ENCODE measurements at regions not wholly inside any gene's neighbourhood (a gene's known extent, or its start where the extent isn't known, plus 50 kb on each side); places are given as distances from the start of the nearest gene placed in this dataset.

DNA sequence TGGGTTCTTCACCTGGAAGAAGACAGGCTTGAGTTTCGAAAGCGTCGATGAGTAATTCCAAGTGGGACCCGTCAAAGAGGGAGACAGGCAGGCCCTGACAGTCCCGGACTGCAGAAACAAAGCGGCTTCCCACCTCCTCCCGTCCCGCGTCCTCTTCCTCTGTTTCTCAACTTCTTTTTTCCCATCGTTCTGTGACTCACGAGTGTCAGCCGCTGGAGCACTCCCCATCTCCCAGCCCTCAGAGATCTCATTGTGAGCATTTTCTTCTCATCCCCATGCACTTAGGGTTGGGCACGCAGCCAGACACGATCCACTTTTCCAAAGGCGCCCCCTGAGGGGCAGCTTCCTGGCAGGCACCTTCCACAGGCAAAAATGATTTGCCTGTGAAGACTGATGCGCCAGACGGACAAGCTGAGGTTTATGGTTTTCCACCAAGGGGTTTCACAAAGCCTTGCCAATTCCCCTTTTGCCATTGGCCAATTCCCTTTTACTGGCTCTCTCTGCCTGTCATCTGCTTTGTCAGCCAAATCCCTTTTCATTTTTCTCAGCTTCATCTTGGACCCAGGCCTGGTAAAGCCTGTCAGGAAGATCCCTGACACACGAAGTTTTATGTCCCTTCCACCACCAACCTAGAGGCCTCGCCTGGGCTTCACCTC, 86.5 kb upstream of the ANKRD55 start (continued):
- TF ChIP-seq, protein P1, sequence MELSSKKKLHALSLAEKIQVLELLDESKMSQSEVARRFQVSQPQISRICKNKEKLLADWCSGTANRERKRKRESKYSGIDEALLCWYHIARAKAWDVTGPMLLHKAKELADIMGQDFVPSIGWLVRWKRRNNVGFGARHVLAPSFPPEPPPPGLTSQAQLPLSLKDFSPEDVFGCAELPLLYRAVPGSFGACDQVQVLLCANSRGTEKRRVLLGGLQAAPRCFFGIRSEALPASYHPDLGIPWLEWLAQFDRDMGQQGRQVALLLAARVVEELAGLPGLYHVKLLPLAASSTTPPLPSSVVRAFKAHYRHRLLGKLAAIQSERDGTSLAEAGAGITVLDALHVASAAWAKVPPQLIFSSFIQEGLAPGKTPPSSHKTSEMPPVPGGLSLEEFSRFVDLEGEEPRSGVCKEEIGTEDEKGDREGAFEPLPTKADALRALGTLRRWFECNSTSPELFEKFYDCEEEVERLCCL (CRISPR knock-in tag; IDR thresholded peaks at IDR 0.05; ENCODE audit: borderline replicate concordance): no peak
- TF ChIP-seq, protein P2, sequence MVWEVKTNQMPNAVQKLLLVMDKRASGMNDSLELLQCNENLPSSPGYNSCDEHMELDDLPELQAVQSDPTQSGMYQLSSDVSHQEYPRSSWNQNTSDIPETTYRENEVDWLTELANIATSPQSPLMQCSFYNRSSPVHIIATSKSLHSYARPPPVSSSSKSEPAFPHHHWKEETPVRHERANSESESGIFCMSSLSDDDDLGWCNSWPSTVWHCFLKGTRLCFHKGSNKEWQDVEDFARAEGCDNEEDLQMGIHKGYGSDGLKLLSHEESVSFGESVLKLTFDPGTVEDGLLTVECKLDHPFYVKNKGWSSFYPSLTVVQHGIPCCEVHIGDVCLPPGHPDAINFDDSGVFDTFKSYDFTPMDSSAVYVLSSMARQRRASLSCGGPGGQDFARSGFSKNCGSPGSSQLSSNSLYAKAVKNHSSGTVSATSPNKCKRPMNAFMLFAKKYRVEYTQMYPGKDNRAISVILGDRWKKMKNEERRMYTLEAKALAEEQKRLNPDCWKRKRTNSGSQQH (CRISPR knock-in tag; IDR thresholded peaks at IDR 0.05; ENCODE audit: low read depth): no peak

DNA sequence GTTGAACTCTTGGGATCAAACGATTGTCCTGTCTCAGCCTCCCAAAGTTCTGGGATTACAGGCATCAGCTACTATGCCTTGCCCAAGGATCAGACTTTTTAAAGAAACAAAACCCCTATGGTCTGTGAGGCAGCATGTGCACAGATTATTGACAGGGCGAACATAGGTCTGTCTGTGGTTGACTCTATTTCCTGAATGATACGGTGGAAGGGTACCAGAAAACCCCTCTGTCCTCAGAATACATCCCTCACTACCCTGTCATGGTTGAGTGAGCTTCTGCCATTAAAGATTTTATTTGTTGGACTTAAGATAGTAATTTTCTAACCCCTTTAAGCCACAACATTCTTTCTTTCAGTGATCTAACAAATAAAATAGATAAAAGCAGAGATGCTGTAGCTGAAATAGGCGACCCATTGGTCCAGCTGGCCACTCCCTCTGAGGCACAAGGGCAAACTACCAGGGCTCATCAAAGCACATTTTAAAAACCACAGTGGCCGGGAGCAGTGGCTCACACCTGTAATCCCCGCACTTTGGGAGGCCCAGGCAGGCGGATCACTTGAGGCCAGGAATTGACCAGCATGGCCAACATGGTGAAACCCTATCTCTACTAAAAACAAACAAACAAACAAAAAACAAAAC, 84.9 kb upstream of the ANKRD55 start:
- H3K4me2 ChIP-seq (ENCODE audit: low read depth, low read length): no peak overlapping the region
- ATAC-seq (no peak), FAIRE-seq (no peak), DNase-seq (ENCODE audit: low spot score) (no peak)
- H4K20me1 ChIP-seq (ENCODE audit: insufficient read depth, low read length): no peaks in the 10 kb centered on the region
- ChIA-PET POLR2A (no interaction called here), CTCF (ENCODE audit: low intra/inter-chr PET ratio, low total read pairs) (no interaction called here)
- WGBS (ENCODE audit: low lambda C conversion rate): 94% methylated on average over 7 of the region's 7 CpGs
- intact Hi-C loops (cut with micrococcal nuclease; ENCODE audit: unreplicated experiment) (no loop called here), in situ Hi-C loops (cut with HindIII; ENCODE audit: extremely low pct_ligation_motif_present, low pct_unique_long_range_greater_than_20kb) (no loop called here)
- H3K9me3 ChIP-seq (ENCODE audit: low read length): no peaks in the 10 kb centered on the region
- no peak overlapping the region for H2AFZ ChIP-seq (ENCODE audit: low read length)
- H3K36me3 ChIP-seq (replicated peaks in 1 of 2; ENCODE audit: control insufficient read depth in 1 of 2, insufficient read depth in 2 of 2, low read length in 2 of 2): no peaks in the 10 kb centered on the region
- no TSS peak for BruUV-seq (replicated peaks)
- peaks cover 18% of the 10 kb centered on the region for H3K4me1 ChIP-seq (ENCODE audit: insufficient read depth, low read length)
- H3K4me3 ChIP-seq (replicated peaks in 1 of 3; ENCODE audit: insufficient read depth in 1 of 3, low read depth in 2 of 3, low read length in 3 of 3): no peak overlapping the region
- no peaks in the 10 kb centered on the region for H3K27me3 ChIP-seq (ENCODE audit: control insufficient read depth in 1 of 2, insufficient read depth in 2 of 2, low read length in 2 of 2)
- H3K9ac ChIP-seq (ENCODE audit: insufficient read depth, low read depth, low read length): no peak overlapping the region
- no peak overlapping the region for H3K27ac ChIP-seq (ENCODE audit: extremely low read length, insufficient read depth, low read length)
- no peaks in the 10 kb centered on the region for H3K79me2 ChIP-seq (ENCODE audit: insufficient read depth, low read length)
- TF ChIP-seq, protein P3, sequence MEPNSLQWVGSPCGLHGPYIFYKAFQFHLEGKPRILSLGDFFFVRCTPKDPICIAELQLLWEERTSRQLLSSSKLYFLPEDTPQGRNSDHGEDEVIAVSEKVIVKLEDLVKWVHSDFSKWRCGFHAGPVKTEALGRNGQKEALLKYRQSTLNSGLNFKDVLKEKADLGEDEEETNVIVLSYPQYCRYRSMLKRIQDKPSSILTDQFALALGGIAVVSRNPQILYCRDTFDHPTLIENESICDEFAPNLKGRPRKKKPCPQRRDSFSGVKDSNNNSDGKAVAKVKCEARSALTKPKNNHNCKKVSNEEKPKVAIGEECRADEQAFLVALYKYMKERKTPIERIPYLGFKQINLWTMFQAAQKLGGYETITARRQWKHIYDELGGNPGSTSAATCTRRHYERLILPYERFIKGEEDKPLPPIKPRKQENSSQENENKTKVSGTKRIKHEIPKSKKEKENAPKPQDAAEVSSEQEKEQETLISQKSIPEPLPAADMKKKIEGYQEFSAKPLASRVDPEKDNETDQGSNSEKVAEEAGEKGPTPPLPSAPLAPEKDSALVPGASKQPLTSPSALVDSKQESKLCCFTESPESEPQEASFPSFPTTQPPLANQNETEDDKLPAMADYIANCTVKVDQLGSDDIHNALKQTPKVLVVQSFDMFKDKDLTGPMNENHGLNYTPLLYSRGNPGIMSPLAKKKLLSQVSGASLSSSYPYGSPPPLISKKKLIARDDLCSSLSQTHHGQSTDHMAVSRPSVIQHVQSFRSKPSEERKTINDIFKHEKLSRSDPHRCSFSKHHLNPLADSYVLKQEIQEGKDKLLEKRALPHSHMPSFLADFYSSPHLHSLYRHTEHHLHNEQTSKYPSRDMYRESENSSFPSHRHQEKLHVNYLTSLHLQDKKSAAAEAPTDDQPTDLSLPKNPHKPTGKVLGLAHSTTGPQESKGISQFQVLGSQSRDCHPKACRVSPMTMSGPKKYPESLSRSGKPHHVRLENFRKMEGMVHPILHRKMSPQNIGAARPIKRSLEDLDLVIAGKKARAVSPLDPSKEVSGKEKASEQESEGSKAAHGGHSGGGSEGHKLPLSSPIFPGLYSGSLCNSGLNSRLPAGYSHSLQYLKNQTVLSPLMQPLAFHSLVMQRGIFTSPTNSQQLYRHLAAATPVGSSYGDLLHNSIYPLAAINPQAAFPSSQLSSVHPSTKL (CRISPR knock-in tag; IDR thresholded peaks at IDR 0.05): no peak
- TF ChIP-seq JUNB (CRISPR knock-in tag; IDR thresholded peaks at IDR 0.05; ENCODE audit: borderline replicate concordance) (no peak), HNRNPK (IDR thresholded peaks at IDR 0.05; ENCODE audit: low read depth, low read length, poor library complexity, severe bottlenecking) (no peak), ZEB1 (IDR thresholded peaks at IDR 0.05; ENCODE audit: insufficient replicate concordance, low read depth) (no peak), KLF11 (CRISPR knock-in tag; IDR thresholded peaks at IDR 0.05) (no peak), CAMTA2 (CRISPR knock-in tag; IDR thresholded peaks at IDR 0.05; ENCODE audit: borderline replicate concordance) (no peak), XBP1 (CRISPR knock-in tag; IDR thresholded peaks at IDR 0.05) (no peak)

Measured in HepG2 (cell line).